ENCODE measurements at regions not wholly inside any gene's neighbourhood (a gene's known extent, or its start where the extent isn't known, plus 50 kb on each side); places are given as distances from the start of the nearest gene placed in this dataset.

DNA sequence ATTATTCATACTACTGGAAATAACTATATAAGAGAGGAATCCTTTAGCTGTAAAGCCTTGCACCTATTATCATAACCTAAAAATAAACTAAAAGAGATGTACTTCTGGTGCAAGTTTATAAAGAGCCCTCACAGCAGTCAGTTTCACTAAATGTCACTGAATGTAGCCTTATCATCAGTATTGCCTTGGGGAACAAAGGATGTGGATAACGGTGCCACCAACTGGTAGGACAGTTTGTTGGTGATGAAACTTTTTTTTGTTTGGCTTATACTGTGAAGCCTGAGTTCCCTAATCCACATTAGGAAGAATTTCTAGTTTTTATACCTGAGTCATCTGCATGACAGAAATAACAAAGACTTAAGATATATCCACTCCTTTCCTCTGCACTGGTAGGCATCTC lies 117.9 kb upstream of the COL1A2 start:
- TF ChIP-seq CTCF (IDR thresholded peaks at IDR 0.05; ENCODE audit: poor library complexity, severe bottlenecking) (peak; percentile 46), TAF1 (IDR thresholded peaks at IDR 0.05; ENCODE audit: low read depth) (no peak), EZH2 (IDR thresholded peaks at IDR 0.05; ENCODE audit: borderline replicate concordance, insufficient read depth, low read length, poor library complexity, severe bottlenecking) (no peak), EP300 (conservative IDR thresholded peaks at IDR 0.05; ENCODE audit: poor library complexity, severe bottlenecking) (no peak), POLR2AphosphoS5 (IDR thresholded peaks at IDR 0.05) (no peak), SMC3 (conservative IDR thresholded peaks at IDR 0.05; ENCODE audit: poor library complexity) (peak; percentile 13), RAD21 (conservative IDR thresholded peaks at IDR 0.05) (peak; percentile 42)
- TF ChIP-seq, protein P1, sequence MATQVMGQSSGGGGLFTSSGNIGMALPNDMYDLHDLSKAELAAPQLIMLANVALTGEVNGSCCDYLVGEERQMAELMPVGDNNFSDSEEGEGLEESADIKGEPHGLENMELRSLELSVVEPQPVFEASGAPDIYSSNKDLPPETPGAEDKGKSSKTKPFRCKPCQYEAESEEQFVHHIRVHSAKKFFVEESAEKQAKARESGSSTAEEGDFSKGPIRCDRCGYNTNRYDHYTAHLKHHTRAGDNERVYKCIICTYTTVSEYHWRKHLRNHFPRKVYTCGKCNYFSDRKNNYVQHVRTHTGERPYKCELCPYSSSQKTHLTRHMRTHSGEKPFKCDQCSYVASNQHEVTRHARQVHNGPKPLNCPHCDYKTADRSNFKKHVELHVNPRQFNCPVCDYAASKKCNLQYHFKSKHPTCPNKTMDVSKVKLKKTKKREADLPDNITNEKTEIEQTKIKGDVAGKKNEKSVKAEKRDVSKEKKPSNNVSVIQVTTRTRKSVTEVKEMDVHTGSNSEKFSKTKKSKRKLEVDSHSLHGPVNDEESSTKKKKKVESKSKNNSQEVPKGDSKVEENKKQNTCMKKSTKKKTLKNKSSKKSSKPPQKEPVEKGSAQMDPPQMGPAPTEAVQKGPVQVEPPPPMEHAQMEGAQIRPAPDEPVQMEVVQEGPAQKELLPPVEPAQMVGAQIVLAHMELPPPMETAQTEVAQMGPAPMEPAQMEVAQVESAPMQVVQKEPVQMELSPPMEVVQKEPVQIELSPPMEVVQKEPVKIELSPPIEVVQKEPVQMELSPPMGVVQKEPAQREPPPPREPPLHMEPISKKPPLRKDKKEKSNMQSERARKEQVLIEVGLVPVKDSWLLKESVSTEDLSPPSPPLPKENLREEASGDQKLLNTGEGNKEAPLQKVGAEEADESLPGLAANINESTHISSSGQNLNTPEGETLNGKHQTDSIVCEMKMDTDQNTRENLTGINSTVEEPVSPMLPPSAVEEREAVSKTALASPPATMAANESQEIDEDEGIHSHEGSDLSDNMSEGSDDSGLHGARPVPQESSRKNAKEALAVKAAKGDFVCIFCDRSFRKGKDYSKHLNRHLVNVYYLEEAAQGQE (IDR thresholded peaks at IDR 0.05; ENCODE audit: borderline replicate concordance): no peak
